GM12892 (cell line): ENCODE measurements at regions not wholly inside any gene's neighbourhood (a gene's known extent, or its start where the extent isn't known, plus 50 kb on each side); places are given as distances from the start of the nearest gene placed in this dataset.
A peak's percentile ranks its signal among the peaks of the same experiment; 100 is the strongest.

ENCODE experiments used
- DNase-seq: peaks from one replicate; pipeline ENCODE4 v3.0.0; 2011; ENCODE audit not compliant: insufficient read length
- FAIRE-seq: peaks from 2 replicates; lab custom pipeline; 2011; peaks lifted over from hg19 to GRCh38; lab: Jason Lieb, UNC
- POLR2A ChIP-seq: IDR thresholded peaks from 2 replicates; pipeline ENCODE4 v1.6.1; 2011; ENCODE audit warnings: low read depth, low read length, control low read depth
- POLR2AphosphoS5 ChIP-seq: IDR thresholded peaks from 2 replicates; pipeline ENCODE4 v1.6.1; 2011; ENCODE audit warnings: low read depth, low read length, control low read depth
- TAF1 ChIP-seq: IDR thresholded peaks from 2 replicates; pipeline ENCODE4 v1.6.1; 2011; ENCODE audit warnings: low read depth, mild to moderate bottlenecking, control low read depth, low read length, borderline replicate concordance

DNA sequence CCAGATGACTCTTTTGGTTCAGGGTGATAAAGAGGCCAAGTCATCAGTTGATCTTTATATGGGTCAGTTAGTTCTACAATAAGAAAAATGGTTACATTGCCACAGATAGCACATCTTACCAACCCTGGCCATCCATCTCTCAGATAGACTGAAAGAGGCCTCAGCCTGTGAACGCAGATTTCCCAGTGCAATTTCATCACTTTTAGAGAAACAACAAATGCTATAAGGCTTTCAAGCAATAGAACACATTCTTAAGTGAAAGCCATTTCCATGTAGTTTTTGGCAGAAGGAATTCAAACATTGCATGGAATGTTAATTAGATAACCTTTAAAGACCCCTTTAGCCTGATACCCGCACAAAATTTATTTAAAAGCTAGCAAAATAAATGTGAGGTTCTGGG lies 200.6 kb upstream of the ZBTB20 start:
- FAIRE-seq (no peak), DNase-seq (no peak)
- TF ChIP-seq TAF1 (no peak), POLR2A (no peak), POLR2AphosphoS5 (no peak)

DNA sequence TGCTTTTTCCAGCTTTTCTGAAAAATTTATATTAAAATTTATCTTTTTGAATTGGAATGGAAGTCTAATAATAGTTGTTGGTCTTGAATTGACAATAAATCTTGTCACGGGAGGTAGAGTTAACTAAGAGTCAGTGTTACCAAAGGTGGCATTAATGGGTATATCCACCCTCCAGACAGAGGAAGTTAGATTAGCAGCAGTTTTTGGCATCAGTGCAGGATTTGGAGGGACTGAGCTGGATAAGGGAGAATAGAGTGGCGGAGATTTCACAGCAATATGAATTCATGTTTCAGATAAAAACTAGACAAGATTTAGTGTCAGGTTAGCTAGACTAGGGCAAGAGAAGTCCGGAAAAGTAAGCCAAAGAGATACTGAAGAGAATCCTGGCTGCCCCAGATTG lies 201.3 kb upstream of the ZBTB20 start:
- DNase-seq, result no peak
- TF ChIP-seq POLR2A (no peak), POLR2AphosphoS5 (no peak), TAF1 (no peak)
- FAIRE-seq, result no peak

DNA sequence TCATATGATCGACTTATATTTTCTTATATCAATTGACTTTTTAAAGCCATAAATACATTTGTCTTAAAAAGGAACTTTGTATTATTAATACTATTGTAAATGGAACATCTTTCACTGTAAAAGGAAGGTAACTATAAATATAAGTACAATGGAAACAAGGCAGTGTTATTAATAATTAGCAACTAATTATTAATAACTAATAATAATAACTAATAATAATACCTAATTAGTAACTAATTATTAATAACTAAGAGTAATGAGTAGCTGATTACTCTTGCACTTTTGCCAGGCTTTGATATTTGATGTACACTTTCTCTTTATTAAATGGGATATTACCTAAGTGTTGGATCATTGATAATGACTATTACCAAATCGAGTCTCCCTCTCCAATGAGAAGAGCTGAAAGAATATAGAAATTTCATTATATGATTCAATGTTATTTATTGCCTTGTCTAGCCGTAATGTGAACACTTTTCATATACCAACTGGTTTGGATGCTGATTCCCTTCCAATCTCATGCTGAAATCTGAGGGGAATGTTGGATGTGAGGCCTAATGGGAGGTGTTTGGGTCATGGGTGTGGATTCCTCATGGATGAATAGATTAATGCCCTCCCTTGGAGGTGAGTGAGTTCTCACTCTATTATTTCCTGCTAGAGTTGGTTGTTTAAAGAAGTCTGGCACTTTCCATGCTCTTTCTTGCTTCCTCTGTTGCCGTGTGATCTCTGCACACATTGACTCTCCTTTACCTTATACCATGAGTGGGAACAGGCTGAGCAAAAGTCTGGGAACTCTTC lies 202.1 kb upstream of the ZBTB20 start:
- DNase-seq, result no peak
- FAIRE-seq, result no peak
- TF ChIP-seq POLR2A (no peak), TAF1 (no peak), POLR2AphosphoS5 (no peak)

DNA sequence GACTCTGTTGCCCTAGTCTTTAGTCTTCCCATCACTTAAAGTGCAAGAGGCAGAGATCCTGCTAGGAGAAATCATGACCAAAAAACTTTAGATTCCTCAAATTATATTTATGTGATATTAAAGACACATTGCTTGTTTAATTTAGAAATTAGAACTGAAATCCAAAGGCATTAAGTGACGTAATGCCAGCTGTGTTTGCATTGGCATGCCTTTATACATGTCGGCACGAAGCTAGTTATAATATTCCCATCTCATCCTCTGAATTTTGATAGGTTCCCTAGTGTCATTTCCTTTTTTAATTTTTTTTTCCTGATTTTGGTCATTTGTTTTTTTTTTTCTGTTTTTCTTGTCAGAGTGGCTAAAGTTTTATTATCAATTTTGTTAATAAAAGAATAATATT lies 203.5 kb upstream of the ZBTB20 start:
- DNase-seq (no peak), FAIRE-seq (no peak)
- no peak for TF ChIP-seq POLR2A
- TF ChIP-seq POLR2AphosphoS5, result no peak
- TF ChIP-seq TAF1, result no peak

DNA sequence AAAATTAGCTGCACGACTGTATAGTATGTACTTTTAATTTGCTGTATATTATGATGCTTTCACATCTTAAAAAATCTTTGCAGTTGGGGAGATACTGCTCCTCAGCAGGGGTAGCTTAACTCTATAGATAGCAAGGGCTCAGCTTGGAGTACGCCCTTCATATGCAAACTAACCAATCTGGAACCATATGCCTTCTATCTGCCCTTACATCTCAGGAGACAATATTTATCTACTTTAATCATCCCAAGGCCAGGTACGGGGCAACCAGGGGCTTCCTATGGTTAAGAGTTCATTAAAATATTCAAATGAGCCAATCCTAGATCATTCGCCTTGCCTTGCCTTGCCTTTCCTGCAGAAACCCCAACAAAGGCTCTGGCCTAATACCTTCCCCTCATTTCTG lies 204.1 kb upstream of the ZBTB20 start:
- FAIRE-seq, result no peak
- TF ChIP-seq TAF1 (no peak), POLR2A (no peak), POLR2AphosphoS5 (no peak)
- no peak for DNase-seq

DNA sequence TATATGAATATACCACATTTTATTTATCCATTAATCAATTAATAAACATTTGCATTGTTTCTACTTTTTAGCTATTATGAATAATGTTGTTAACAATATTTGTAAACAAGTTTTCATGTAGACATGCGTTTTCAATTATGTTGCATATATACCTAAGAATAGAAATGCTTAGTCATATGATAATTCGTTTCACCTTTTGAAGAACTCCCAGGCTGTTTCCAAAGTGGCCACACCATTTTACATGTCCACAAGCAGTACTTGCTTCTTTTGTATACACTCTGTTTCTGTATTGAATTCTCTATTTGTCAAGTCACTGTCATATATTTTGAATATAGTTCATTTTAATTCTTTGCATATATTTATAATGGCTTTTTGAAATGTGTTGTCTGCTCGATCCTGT lies 206.9 kb upstream of the ZBTB20 start:
- TF ChIP-seq POLR2A, result no peak
- no peak for TF ChIP-seq POLR2AphosphoS5
- TF ChIP-seq TAF1, result no peak
- FAIRE-seq (no peak), DNase-seq (no peak)

DNA sequence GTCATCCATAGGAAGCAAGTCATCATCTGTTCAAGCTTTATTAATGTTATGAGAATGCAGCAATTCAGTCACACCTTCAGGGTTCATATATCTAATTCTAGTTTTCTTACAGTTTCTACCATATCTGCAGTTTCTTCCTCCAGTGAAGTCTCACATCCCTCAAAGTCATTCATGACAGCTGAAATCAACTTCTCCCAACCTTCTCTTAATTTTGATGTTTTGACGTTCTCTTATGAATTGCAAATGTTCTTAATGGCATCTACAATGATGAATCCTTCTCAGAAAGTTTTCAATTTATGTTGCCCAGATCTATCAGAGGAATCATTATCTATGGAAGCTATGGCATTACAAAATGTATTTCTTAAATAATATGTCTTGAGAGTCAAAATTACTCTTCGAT lies 210.4 kb upstream of the ZBTB20 start:
- DNase-seq (no peak), FAIRE-seq (no peak)
- TF ChIP-seq TAF1, result no peak
- no peak for TF ChIP-seq POLR2AphosphoS5
- no peak for TF ChIP-seq POLR2A

DNA sequence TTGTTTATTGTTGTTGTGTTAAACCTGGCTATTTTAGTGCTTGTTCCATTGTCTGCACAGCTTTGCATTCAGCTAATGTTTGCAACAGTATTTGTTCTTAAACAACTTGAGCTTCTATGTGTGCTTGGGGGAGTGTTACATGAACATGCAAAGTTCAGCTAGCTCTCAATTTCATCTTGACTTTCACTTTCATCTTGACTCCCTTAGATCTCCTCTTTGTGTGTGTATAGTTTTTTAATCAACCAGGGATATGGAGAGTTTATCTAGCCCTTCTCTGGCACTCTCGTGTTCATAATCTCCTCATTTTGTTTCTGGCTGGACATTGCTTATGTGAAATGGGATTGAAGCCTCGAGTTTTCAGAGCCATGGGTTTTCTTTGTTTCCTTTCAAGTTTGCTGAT lies 212.4 kb upstream of the ZBTB20 start:
- TF ChIP-seq POLR2AphosphoS5, result no peak

DNA sequence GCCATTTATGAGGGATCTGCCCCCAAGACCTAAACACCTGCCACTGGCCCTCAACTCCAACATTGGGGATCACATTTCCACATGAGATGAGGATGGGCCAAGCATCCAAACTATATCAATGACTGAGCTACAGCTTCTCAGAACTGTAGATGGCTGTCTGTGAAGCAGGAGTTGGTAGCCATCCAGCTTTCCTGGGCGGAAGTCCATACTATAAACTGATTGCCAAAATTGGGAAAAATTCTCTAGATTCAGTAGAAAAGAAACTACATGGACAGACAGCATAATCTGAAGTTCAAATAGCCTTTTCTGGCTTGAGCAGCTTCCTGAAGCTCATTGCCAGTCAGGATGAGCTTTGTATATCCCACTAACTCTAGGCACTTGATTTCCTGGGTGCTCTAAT lies 214.7 kb upstream of the ZBTB20 start:
- FAIRE-seq, result no peak
- DNase-seq, result no peak
- no peak for TF ChIP-seq POLR2AphosphoS5
- no peak for TF ChIP-seq TAF1
- TF ChIP-seq POLR2A, result no peak

More for the DNA sequence above, 212.4 kb upstream of the ZBTB20 start:
- no peak for DNase-seq
- FAIRE-seq, result peak; percentile 77

DNA sequence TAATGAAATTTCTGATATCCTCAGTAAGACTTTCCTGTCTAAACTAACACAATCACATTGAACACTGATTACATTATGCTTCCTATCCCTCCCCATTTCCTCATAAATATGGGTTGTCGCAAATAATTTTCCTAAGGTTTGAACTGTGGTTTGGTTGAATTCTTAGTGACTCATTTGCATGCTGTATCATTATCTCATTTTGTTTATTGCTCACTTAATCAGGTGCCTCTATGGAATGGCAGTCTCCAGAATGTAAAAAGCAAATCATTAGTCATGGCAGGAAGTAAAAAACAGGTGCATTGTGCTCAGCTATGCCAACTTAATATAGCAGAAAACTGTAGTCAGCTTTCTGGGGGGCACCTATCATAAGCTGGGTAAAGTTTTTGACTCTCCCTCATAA lies 216.0 kb upstream of the ZBTB20 start:
- no peak for TF ChIP-seq POLR2AphosphoS5
- TF ChIP-seq TAF1, result no peak
- no peak for TF ChIP-seq POLR2A
- FAIRE-seq, result no peak
- no peak for DNase-seq

DNA sequence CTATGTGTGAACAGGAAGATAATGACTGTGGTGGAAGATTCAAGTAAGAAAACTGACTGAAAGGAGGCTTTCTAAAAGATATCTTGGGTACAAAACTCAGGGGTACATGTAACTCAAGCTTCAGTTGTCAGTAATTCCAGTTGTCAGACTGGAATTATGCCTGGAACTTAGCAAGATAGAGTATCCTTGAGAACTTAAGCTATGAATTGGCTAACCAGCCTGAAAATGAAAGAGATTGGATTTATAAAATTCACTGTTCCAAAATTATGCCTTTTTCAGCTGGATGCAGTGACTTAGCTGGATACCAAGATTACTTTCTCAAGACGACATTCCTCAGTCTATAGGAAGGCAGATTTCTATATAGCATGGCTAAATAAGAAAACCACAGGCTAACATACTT lies 221.9 kb upstream of the ZBTB20 start:
- TF ChIP-seq TAF1, result no peak
- no peak for TF ChIP-seq POLR2AphosphoS5
- TF ChIP-seq POLR2A, result no peak
- no peak for FAIRE-seq
- DNase-seq, result no peak

DNA sequence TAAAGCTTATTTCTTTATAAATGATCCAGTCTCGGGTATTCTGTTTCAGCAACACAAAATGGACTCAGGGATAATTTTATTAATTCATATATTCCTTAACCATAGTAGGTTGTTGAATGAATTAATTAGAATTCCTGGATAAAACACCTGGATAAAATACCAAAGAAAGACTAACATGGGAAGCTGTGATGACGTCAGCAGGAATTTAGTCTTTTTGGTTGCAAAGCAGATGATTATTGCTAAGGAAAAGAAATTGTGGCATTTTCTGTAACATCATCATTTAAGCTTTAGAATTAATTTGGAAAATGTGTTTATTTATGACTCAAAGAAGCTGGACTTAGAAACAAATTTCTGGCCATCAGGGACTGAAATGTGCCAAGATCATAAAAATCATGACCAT lies 228.3 kb upstream of the ZBTB20 start:
- FAIRE-seq (no peak), DNase-seq (no peak)
- TF ChIP-seq POLR2A, result no peak
- TF ChIP-seq TAF1, result no peak
- no peak for TF ChIP-seq POLR2AphosphoS5
